Epithelial cell of esophagus (primary cell): ENCODE measurements at regions not wholly inside any gene's neighbourhood (a gene's known extent, or its start where the extent isn't known, plus 50 kb on each side); places are given as distances from the start of the nearest gene placed in this dataset.
A peak's percentile ranks its signal among the peaks of the same experiment; 100 is the strongest.

ENCODE experiments used
- DNase-seq: peaks from one replicate; pipeline ENCODE4 v3.0.0; 2010; ENCODE audit warnings: low read depth
- H3K4me3 ChIP-seq: 2 replicates; pipeline ENCODE4 v1.5.1; 2011; ENCODE audit warnings: mild to moderate bottlenecking, low read length, control low read depth
- TF ChIP-seq, protein P1 (sequence below): IDR thresholded peaks from 2 replicates; pipeline ENCODE4 v1.5.1; 2011; ENCODE audit warnings: low read depth, mild to moderate bottlenecking, low read length, control low read depth, inconsistent platforms; ENCODE audit not compliant: insufficient read depth; ENCODE audit errors: missing control alignments

DNA sequence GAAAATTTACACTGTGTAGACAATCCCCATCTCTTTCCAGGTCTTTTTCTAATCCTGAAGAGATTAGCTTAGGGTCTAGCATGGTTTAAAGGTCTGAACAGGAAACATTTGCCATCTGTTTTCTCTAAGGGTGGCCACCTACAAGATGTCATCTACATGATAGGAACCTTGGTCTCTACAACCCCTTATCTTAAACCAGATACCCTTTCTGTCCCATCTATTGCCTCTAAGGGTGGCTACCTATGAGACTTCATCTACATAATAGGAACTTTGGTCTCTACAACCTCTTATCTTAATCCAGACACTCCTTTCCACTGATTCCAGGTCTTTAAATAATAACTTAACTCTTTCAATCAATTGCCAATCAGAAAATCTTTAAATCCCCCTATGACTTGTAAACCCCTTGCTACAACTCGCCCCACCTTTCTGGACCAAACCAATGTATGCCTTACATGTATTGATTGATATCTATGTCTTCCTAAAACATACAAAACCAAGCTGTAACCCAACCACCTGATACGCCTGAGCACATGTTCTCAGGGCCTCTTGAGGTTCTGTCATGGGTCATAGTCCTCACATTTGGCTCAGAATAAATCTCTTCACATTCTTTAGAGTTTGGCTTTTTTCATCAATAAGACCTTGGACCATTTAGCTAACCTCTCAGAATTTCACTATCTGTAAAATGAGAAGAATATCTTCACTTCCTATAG lies 605.0 kb downstream of the TUSC7 start:
- DNase-seq = no peak
- TF ChIP-seq, protein P1, sequence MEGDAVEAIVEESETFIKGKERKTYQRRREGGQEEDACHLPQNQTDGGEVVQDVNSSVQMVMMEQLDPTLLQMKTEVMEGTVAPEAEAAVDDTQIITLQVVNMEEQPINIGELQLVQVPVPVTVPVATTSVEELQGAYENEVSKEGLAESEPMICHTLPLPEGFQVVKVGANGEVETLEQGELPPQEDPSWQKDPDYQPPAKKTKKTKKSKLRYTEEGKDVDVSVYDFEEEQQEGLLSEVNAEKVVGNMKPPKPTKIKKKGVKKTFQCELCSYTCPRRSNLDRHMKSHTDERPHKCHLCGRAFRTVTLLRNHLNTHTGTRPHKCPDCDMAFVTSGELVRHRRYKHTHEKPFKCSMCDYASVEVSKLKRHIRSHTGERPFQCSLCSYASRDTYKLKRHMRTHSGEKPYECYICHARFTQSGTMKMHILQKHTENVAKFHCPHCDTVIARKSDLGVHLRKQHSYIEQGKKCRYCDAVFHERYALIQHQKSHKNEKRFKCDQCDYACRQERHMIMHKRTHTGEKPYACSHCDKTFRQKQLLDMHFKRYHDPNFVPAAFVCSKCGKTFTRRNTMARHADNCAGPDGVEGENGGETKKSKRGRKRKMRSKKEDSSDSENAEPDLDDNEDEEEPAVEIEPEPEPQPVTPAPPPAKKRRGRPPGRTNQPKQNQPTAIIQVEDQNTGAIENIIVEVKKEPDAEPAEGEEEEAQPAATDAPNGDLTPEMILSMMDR = no peak
- H3K4me3 ChIP-seq = no peak overlapping the region

DNA sequence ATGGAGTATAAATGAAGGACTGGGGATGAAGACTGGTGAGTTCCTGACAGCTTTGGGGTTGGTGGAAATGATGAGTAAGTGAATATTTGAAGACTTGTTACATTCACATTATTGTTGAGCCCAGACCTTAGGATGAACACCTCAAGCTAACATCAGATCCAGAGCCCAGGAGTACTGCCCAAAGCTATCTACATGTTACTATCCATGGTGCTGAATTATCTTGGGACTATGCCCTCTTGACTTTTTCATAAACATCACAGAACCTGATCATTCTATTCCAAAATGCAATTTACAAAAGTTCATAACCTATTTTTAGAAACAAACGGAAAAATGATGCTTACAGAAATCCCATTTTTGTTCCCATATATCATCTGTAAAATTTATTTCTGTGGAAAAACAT lies 613.3 kb downstream of the TUSC7 start:
- DNase-seq = peak; percentile 36
- TF ChIP-seq, protein P1 = no peak
- no peak overlapping the region for H3K4me3 ChIP-seq

DNA sequence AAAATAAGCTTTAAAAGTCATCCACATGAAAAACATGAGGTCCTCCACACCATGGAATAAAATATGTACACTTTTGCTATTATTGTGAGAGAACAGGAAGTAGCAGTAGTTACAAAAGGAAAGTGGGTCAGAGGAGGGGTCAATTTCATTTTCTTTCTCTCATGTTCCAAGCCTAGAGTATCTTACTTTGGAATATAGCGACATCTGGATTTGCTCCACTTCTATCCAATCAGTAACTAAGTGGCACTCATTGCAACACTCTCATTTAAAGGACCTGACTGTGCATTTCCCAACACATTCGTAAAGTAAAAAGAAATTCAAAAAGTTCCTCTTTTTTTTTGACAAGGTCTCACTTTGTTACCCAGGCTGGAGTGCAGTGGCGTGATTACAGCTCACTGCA lies 637.3 kb downstream of the TUSC7 start:
- H3K4me3 ChIP-seq = no peak overlapping the region
- TF ChIP-seq, protein P1 = no peak
- DNase-seq = no peak

DNA sequence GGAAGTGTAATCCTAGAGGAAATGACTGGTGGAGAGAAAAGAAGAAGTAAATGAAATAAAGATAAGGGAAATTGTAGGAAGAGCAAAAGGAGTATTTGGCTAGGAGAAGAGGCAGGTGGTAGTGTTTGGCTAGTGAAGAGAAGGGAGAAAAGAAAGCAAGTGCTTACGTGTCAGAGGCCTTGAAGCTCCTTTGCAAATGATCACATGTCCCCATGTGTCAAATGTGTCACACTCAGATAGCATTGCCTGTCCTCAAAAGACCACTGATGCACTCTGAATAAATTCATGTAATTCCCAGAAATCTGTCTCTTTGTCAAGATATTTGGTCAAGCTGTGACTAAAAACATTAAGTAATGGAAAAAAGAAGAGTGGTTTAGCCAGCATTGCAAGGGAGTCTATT lies 639.3 kb downstream of the TUSC7 start:
- no peak for DNase-seq
- TF ChIP-seq, protein P1 = no peak
- H3K4me3 ChIP-seq = no peak overlapping the region

DNA sequence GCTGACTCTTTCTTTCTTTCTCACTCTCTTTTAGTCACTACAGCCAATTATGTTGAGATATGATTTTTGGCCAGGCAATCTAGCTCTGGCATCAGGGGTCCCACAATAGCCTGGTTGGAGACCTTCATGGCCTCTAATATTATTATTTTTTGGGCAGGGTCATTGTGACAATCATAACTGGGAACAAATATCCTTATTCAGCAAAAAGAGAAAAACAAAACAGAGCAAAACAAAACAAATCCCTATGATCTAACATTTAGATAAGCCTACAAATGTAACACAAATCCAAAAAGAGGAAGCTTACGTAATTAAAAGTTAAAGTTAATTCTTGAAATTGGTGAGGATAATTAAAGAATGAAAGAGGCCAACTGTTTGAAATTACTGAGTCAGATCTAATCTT lies 640.0 kb downstream of the TUSC7 start:
- H3K4me3 ChIP-seq = no peak overlapping the region
- TF ChIP-seq, protein P1 = no peak
- DNase-seq = no peak

DNA sequence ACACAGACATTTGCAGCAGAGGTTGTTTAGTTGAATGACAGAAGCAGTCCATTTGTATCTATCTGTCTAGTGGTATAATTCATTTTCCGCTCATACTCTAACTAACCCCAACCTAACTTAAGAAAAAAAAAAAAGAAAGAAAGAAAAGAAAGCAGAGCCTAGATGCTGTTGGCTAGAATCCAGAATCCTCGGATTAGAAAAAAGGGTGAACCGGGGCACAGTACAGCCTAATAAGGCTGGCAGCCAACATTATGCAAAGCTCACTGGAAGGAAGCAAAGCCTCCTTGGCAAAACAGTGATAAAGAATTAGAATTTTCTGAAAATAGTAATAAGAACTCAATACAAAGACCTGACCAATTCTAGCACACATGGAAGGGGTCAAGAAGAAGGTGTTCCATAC lies 640.8 kb downstream of the TUSC7 start:
- no peak for DNase-seq
- no peak overlapping the region for H3K4me3 ChIP-seq
- TF ChIP-seq, protein P1 = no peak

DNA sequence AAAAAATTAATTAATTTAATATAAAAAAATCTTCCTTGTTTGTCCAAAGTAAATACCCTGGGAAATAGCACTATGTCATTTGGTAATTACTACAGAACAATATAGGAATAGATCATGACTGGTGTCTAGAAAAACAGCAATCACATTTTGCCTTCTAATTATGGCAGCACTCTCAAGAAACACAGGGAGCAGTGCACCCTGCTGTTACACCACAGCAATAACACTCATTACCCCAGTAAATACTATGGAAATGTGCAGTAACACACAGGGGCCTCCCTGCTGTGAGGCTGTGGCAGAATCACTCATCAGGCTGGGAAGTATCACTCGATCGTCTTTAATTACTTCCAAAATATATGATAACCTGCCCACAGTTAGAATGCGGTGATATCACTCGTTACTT lies 646.0 kb downstream of the TUSC7 start:
- peak; percentile 33 for DNase-seq
- TF ChIP-seq, protein P1 = peak; percentile 27

More for the DNA sequence above, 646.0 kb downstream of the TUSC7 start:
- H3K4me3 ChIP-seq = no peak overlapping the region
